GM23338 (cell line): ENCODE measurements at regions not wholly inside any gene's neighbourhood (a gene's known extent, or its start where the extent isn't known, plus 50 kb on each side); places are given as distances from the start of the nearest gene placed in this dataset.

Experiments used
- ATAC-seq: fragments of 200-7000 bp; cut with Tn5 transposase; 3 replicates; pipeline ENCODE4 v1.9.1; 2020
- DNase-seq: peaks from one replicate; pipeline ENCODE4 v3.0.0-alpha.2; 2015; ENCODE audit warnings: low spot score
- H2AFZ ChIP-seq: fragments of 200-600 bp; sonication (generic); 2 replicates; pipeline ENCODE4 v1.8.0; 2016; ENCODE audit warnings: antibody characterized with exemption, mild to moderate bottlenecking, moderate library complexity
- H3F3A ChIP-seq: fragments of 200-600 bp; sonication (generic); replicated peaks from 2 replicates; pipeline ENCODE4 v1.8.0; 2017; ENCODE audit warnings: antibody characterized with exemption, mixed run types, low read depth
- H3K27ac ChIP-seq: fragments of 200-600 bp; sonication (generic); 2 replicates; pipeline ENCODE4 v1.6.1; 2016; ENCODE audit warnings: low read depth
- H3K27me3 ChIP-seq: fragments of 200-600 bp; sonication (generic); 2 replicates; pipeline ENCODE4 v1.8.0; 2016; ENCODE audit warnings: mild to moderate bottlenecking, mixed run types, moderate library complexity; ENCODE audit not compliant: insufficient read depth
- H3K36me3 ChIP-seq: fragments of 200-600 bp; sonication (generic); 2 replicates; pipeline ENCODE4 v1.8.0; 2016; ENCODE audit warnings: mild to moderate bottlenecking; ENCODE audit not compliant: insufficient read depth
- H3K4me1 ChIP-seq: fragments of 200-600 bp; sonication (generic); 2 replicates; pipeline ENCODE4 v1.8.0; 2016; ENCODE audit warnings: mild to moderate bottlenecking, moderate library complexity; ENCODE audit not compliant: insufficient read depth
- H3K4me2 ChIP-seq: fragments of 200-600 bp; sonication (generic); 2 replicates; pipeline ENCODE4 v1.7.1; 2017; ENCODE audit warnings: mixed run types
- H3K4me3 ChIP-seq: fragments of 200-600 bp; sonication (generic); 2 replicates; pipeline ENCODE4 v1.6.1; 2016; ENCODE audit warnings: mixed run types
- H3K79me2 ChIP-seq: fragments of 200-600 bp; sonication (generic); replicated peaks from 2 replicates; pipeline ENCODE4 v1.8.0; 2017; ENCODE audit warnings: mild to moderate bottlenecking; ENCODE audit not compliant: insufficient read depth
- H3K9me2 ChIP-seq: fragments of 200-600 bp; sonication (generic); 2 replicates; pipeline ENCODE4 v1.8.0; 2017; ENCODE audit not compliant: insufficient read depth
- H4K20me1 ChIP-seq: fragments of 200-600 bp; sonication (generic); replicated peaks from 2 replicates; pipeline ENCODE4 v1.8.0; 2017; ENCODE audit warnings: mild to moderate bottlenecking; ENCODE audit not compliant: insufficient read depth
- H3K27ac Mint-ChIP-seq: 2 replicates; pipeline ENCODE4 v1.8.0; 2020; ENCODE audit warnings: inconsistent platforms, mild to moderate bottlenecking, moderate library complexity, mixed read lengths
- H3K27me3 Mint-ChIP-seq: 3 replicates; pipeline ENCODE4 v1.8.0; 2022; ENCODE audit warnings: low read depth, mild to moderate bottlenecking, moderate library complexity, mixed read lengths, inconsistent platforms; ENCODE audit not compliant: insufficient read depth, poor library complexity
- H3K36me3 Mint-ChIP-seq: 3 replicates; pipeline ENCODE4 v1.8.0; 2021; ENCODE audit warnings: low read depth, mild to moderate bottlenecking, inconsistent platforms, moderate library complexity, mixed read lengths
- H3K4me1 Mint-ChIP-seq: 3 replicates; pipeline ENCODE4 v1.8.0; 2020; ENCODE audit warnings: mild to moderate bottlenecking, inconsistent platforms, mixed read lengths
- H3K4me3 Mint-ChIP-seq: 3 replicates; pipeline ENCODE4 v1.8.0; 2021; ENCODE audit warnings: moderate library complexity, mild to moderate bottlenecking, inconsistent platforms, mixed read lengths
- H3K9me3 Mint-ChIP-seq: 3 replicates; pipeline ENCODE4 v1.8.0; 2020; ENCODE audit warnings: moderate library complexity, mild to moderate bottlenecking, inconsistent platforms, mixed read lengths
- CREB1 ChIP-seq: fragments of 250-450 bp; sonication (Bioruptor Pico); IDR thresholded peaks from 2 replicates; pipeline ENCODE4 v1.5.0; 2020; ENCODE audit warnings: low read depth, mild to moderate bottlenecking, moderate library complexity
- EZH2 ChIP-seq: fragments of 200-600 bp; sonication (generic); IDR thresholded peaks from one replicate; pipeline ENCODE4 v1.8.0; 2017; ENCODE audit warnings: antibody characterized with exemption, mild to moderate bottlenecking, low read depth; ENCODE audit not compliant: unreplicated experiment
- EZH2phosphoT487 ChIP-seq: fragments of 200-600 bp; sonication (generic); IDR thresholded peaks from one replicate; pipeline ENCODE4 v1.8.1; 2018; ENCODE audit warnings: antibody characterized with exemption; ENCODE audit not compliant: unreplicated experiment
- JUNB ChIP-seq: IDR thresholded peaks from one replicate; pipeline ENCODE4 v1.6.1; 2016; ENCODE audit warnings: antibody characterized with exemption; ENCODE audit not compliant: unreplicated experiment
- NANOG ChIP-seq: IDR thresholded peaks from 2 replicates; pipeline ENCODE4 v1.6.1; 2016; ENCODE audit warnings: antibody characterized with exemption, borderline replicate concordance
- POLR2AphosphoS5 ChIP-seq: IDR thresholded peaks from 2 replicates; pipeline ENCODE4 v1.6.1; 2016; ENCODE audit warnings: antibody characterized with exemption, low read depth
- STAT1 ChIP-seq: IDR thresholded peaks from one replicate; pipeline ENCODE4 v1.6.1; 2016; ENCODE audit warnings: antibody characterized with exemption; ENCODE audit not compliant: unreplicated experiment
- ZNF114 ChIP-seq: fragments of 250-450 bp; sonication (Bioruptor Pico); IDR thresholded peaks from 2 replicates; pipeline ENCODE4 v1.5.0; 2020; ENCODE audit warnings: mild to moderate bottlenecking, moderate library complexity
- ZNF331 ChIP-seq: fragments of 250-450 bp; sonication (Bioruptor Pico); IDR thresholded peaks from 2 replicates; pipeline ENCODE4 v1.5.0; 2020; ENCODE audit warnings: low read depth, mild to moderate bottlenecking, moderate library complexity
- TF ChIP-seq, protein P1 (sequence below): IDR thresholded peaks from one replicate; pipeline ENCODE4 v1.6.1; 2018; ENCODE audit warnings: antibody characterized with exemption; ENCODE audit not compliant: unreplicated experiment
- TF ChIP-seq, protein P2 (sequence below), 2 experiments: fragments of 200-600 bp in 1 of 2; sonication (generic) in 1 of 2; conservative IDR thresholded peaks; 2 replicates each; pipeline versions ENCODE4 v1.5.1 to v1.6.1; 2016 to 2017; ENCODE audit warnings: antibody characterized with exemption in 2 of 2, low read depth in 2 of 2, mild to moderate bottlenecking in 2 of 2, moderate library complexity in 1 of 2

DNA sequence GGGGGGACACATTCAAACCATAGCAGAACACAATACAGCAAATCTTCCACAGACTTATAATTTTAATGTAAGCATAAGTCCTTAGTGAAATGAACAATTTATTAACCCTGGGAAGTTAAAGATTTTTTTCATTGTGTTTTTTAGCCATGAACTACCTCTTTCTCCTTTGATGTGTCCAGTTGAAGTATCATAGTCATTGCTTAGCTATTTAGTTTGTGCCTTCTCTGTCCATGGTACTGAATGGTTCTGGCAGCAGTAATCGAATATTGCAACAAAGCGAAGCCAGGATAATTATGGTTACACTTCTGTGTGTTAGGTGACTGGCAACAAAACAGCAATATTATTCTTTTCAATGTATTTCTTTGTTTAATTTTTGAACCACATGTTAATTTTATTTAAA lies 403.0 kb upstream of the ONECUT1 start:
- Histone ChIP-seq H3K9me2 (no peaks in the 10 kb centered on the region), H3K79me2 (no peaks in the 10 kb centered on the region), H3K4me2 (no peak overlapping the region), H3K4me1 (peaks cover 11% of the 10 kb centered on the region), H4K20me1 (no peaks in the 10 kb centered on the region; the same call in 1 of the 2 replicates), H3F3A (no peaks in the 10 kb centered on the region), H3K27ac (no peak overlapping the region), H3K27me3 (peaks cover 17% of the 10 kb centered on the region), H3K4me3 (no peak overlapping the region), H3K36me3 (no peaks in the 10 kb centered on the region), H2AFZ (no peak overlapping the region)
- no peak overlapping the region for H3K4me3 Mint-ChIP-seq
- no peak for ATAC-seq
- TF ChIP-seq, protein P1, sequence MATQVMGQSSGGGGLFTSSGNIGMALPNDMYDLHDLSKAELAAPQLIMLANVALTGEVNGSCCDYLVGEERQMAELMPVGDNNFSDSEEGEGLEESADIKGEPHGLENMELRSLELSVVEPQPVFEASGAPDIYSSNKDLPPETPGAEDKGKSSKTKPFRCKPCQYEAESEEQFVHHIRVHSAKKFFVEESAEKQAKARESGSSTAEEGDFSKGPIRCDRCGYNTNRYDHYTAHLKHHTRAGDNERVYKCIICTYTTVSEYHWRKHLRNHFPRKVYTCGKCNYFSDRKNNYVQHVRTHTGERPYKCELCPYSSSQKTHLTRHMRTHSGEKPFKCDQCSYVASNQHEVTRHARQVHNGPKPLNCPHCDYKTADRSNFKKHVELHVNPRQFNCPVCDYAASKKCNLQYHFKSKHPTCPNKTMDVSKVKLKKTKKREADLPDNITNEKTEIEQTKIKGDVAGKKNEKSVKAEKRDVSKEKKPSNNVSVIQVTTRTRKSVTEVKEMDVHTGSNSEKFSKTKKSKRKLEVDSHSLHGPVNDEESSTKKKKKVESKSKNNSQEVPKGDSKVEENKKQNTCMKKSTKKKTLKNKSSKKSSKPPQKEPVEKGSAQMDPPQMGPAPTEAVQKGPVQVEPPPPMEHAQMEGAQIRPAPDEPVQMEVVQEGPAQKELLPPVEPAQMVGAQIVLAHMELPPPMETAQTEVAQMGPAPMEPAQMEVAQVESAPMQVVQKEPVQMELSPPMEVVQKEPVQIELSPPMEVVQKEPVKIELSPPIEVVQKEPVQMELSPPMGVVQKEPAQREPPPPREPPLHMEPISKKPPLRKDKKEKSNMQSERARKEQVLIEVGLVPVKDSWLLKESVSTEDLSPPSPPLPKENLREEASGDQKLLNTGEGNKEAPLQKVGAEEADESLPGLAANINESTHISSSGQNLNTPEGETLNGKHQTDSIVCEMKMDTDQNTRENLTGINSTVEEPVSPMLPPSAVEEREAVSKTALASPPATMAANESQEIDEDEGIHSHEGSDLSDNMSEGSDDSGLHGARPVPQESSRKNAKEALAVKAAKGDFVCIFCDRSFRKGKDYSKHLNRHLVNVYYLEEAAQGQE: peak; percentile 80
- TF ChIP-seq JUNB (no peak), CREB1 (CRISPR knock-in tag) (no peak), EZH2 (no peak)
- no peak overlapping the region for H3K27ac Mint-ChIP-seq
- peaks cover 3% of the 10 kb centered on the region for H3K27me3 Mint-ChIP-seq
- no peaks in the 10 kb centered on the region for H3K9me3 Mint-ChIP-seq
- peak; percentile 48 for DNase-seq
- no peaks in the 10 kb centered on the region for H3K36me3 Mint-ChIP-seq
- peaks cover 17% of the 10 kb centered on the region for H3K4me1 Mint-ChIP-seq

DNA sequence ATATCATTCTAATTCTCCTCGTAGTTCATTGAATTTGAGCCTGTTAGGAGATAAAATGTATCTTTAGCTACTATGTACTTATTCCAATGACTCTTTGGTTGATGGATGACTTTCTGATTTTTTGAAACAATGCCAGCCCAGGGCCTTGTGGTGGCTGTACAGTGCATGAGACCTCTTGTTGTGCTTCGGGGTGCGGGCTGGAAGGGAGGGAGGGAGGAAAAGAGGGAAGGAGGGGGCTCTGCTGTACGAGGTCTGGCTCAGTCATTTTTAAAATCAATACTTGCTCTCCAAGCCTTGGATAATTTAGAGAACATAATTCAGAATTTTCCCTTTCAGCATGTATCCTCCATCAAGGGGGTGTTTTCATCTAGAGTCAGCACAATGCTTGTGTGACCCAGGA lies 399.7 kb upstream of the ONECUT1 start:
- no peak overlapping the region for H3K4me3 Mint-ChIP-seq
- TF ChIP-seq, protein P2, sequence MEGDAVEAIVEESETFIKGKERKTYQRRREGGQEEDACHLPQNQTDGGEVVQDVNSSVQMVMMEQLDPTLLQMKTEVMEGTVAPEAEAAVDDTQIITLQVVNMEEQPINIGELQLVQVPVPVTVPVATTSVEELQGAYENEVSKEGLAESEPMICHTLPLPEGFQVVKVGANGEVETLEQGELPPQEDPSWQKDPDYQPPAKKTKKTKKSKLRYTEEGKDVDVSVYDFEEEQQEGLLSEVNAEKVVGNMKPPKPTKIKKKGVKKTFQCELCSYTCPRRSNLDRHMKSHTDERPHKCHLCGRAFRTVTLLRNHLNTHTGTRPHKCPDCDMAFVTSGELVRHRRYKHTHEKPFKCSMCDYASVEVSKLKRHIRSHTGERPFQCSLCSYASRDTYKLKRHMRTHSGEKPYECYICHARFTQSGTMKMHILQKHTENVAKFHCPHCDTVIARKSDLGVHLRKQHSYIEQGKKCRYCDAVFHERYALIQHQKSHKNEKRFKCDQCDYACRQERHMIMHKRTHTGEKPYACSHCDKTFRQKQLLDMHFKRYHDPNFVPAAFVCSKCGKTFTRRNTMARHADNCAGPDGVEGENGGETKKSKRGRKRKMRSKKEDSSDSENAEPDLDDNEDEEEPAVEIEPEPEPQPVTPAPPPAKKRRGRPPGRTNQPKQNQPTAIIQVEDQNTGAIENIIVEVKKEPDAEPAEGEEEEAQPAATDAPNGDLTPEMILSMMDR (conservative IDR thresholded peaks at IDR 0.05; ENCODE audit: low read depth in 2 of 2): no peak
- TF ChIP-seq STAT1 (no peak), JUNB (no peak), ZNF114 (no peak), NANOG (no peak), EZH2 (no peak), EZH2phosphoT487 (no peak), ZNF331 (CRISPR knock-in tag) (no peak), POLR2AphosphoS5 (no peak)
- TF ChIP-seq, protein P1: no peak

More for the DNA sequence above, 399.7 kb upstream of the ONECUT1 start:
- Histone ChIP-seq H2AFZ (no peak overlapping the region), H3K27ac (no peak overlapping the region), H3K4me1 (no peaks in the 10 kb centered on the region), H3K9me2 (no peaks in the 10 kb centered on the region), H3K4me3 (no peak overlapping the region), H3K27me3 (no peaks in the 10 kb centered on the region), H4K20me1 (no peaks in the 10 kb centered on the region; the same call in 1 of the 2 replicates), H3K36me3 (no peaks in the 10 kb centered on the region), H3K4me2 (no peak overlapping the region), H3F3A (no peaks in the 10 kb centered on the region), H3K79me2 (no peaks in the 10 kb centered on the region)
- Mint-ChIP-seq H3K9me3 (peaks cover 12% of the 10 kb centered on the region; the same call in 2 of the 3 replicates), H3K36me3 (no peaks in the 10 kb centered on the region), H3K4me1 (no peaks in the 10 kb centered on the region), H3K27ac (no peak overlapping the region), H3K27me3 (no peaks in the 10 kb centered on the region)
- ATAC-seq (no peak), DNase-seq (no peak)
